Astrocyte (in vitro differentiated cells and primary cell): ENCODE measurements at regions not wholly inside any gene's neighbourhood (a gene's known extent, or its start where the extent isn't known, plus 50 kb on each side); places are given as distances from the start of the nearest gene placed in this dataset.

Source experiments
- CTCF ChIP-seq: IDR thresholded peaks from 2 replicates; pipeline ENCODE4 v1.5.1; 2011; ENCODE audit warnings: low read depth, mild to moderate bottlenecking, inconsistent platforms, low read length, moderate library complexity; ENCODE audit not compliant: insufficient read depth
- EZH2 ChIP-seq: IDR thresholded peaks from 2 replicates; pipeline ENCODE4 v1.6.1; 2012; ENCODE audit warnings: mild to moderate bottlenecking, low read length, inconsistent platforms; ENCODE audit not compliant: insufficient read depth

GRCh38 chr2:150190546-150190945, 296.9 kb downstream of the RND3 start:
- TF ChIP-seq CTCF (no peak), EZH2 (no peak)
